ENCODE measurements at regions not wholly inside any gene's neighbourhood (a gene's known extent, or its start where the extent isn't known, plus 50 kb on each side); places are given as distances from the start of the nearest gene placed in this dataset.
A peak's percentile ranks its signal among the peaks of the same experiment; 100 is the strongest.

DNA sequence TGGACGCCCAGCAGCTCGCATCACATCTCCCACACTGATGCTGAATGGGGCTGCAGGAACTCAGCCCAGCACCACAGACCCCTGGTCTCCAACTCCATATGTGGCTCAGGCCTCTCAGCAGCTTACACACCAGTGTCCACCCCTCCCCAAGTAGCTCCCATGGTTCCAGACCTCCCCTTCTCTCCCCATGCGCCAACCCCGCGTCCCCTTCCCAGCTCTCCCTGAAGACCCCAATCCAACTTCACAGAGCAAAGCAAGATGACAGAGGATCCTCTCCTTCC lies 188.9 kb downstream of the SH3BP4 start:
- DNase-seq (ENCODE audit: low spot score) (no peak), FAIRE-seq (no peak)

GRCh38 chr2:235141411-235142128 lies 189.8 kb downstream of the SH3BP4 start:
- DNase-seq (ENCODE audit: low spot score) (no peak), FAIRE-seq (no peak)

GRCh38 chr2:235142601-235143000 lies 190.8 kb downstream of the SH3BP4 start:
- no peak for DNase-seq (ENCODE audit: low spot score)
- FAIRE-seq, result no peak

GRCh38 chr2:235143789-235144188 lies 192.0 kb downstream of the SH3BP4 start:
- FAIRE-seq (no peak), DNase-seq (ENCODE audit: low spot score) (no peak)

GRCh38 chr2:235144291-235144690 lies 192.5 kb downstream of the SH3BP4 start:
- no peak for DNase-seq (ENCODE audit: low spot score)

DNA sequence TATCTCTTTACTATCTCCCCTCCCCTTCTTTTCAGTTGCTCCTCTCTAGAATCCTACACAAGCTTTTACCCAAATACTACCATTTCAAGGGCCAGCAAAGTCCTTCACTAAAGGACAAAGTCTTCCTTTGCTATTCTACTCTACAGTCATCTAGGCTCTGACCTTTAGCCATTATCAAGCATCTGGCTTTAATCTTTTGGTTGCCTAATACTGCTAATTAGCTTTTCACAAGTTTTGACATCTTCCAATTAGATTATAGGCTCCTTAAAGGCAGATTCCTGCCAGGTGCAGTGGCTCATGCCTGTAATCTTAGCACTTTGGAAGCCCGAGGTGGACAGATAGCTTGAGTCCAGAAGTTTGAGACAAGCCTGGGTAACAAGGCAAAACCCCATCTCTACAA lies 194.4 kb downstream of the SH3BP4 start:
- FAIRE-seq (no peak), DNase-seq (ENCODE audit: low spot score) (no peak)

More at GRCh38 chr2:235144291-235144690, 192.5 kb downstream of the SH3BP4 start:
- FAIRE-seq, result no peak

GRCh38 chr2:235146871-235147565 lies 195.2 kb downstream of the SH3BP4 start:
- DNase-seq (ENCODE audit: low spot score) (no peak), FAIRE-seq (no peak)

- DNase-seq (ENCODE audit: low spot score) (no peak), FAIRE-seq (no peak)
Observed at GRCh38 chr2:235148201-235149170, 196.7 kb downstream of the SH3BP4 start.

DNA sequence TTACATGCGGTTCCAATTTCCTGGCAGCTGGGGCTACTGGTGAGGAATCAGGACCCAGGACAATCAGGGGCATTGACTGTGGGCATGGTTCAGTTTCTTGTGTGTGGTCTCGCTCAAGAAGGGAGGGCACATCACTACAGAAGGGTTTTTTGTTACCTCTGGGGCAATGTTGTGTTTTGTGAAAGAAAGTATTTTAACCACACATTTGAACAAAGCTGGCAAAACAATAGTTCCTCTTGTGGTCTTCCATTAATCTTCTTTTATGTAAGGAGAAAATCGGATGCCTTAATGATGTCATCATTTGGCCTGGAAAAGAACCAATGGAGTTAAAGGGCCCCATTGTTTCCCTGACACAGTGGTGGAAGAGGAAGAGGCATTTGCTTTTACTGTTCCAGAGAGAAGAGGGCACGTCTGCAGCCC lies 197.4 kb downstream of the SH3BP4 start:
- DNase-seq (ENCODE audit: low spot score) (no peak), FAIRE-seq (no peak)

GRCh38 chr2:235149736-235150135 lies 197.9 kb downstream of the SH3BP4 start:
- FAIRE-seq (no peak), DNase-seq (ENCODE audit: low spot score) (no peak)

DNA sequence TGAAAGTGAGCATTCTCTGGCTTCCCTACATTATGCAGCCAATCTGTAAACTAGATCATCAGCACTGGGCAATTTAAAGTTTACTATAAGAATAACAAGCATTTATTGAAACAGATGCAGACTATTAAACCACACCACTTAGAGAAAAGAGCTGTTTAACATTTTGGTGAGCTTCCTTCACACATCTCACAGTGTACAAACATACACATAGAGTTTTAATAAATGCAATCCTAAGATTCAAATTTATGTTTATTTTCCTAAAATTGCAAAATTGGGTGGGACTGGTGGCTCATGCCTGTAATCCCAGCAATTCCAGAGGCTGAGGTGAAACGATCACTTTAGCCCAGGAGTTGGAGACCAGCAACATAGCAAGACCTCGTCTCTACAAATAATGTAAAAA lies 199.3 kb downstream of the SH3BP4 start:
- FAIRE-seq (no peak), DNase-seq (ENCODE audit: low spot score) (no peak)

- no peak for FAIRE-seq
Observed at GRCh38 chr2:235155163-235155562, 203.3 kb downstream of the SH3BP4 start.

DNA sequence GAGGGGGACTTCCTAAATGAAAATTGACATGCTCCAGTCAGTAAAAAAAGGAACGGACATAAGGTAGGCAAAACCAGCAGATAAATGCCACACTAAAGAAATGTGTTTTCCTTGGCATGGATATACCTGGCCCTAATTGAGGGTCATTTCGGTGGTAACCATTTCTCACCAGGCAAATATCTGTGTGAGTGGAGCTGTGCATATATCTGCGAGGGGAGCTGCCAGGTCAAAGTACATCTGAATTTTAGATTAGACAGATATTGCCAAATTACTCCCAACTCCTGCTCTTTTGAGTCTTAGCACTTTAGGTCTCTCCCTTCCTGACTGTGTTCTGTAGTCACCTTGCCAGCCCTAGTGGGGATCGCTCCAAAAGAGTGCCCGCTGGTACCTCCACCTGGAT lies 204.2 kb downstream of the SH3BP4 start:
- DNase-seq (ENCODE audit: low spot score) (no peak), FAIRE-seq (no peak)

More at GRCh38 chr2:235155163-235155562, 203.3 kb downstream of the SH3BP4 start:
- DNase-seq (ENCODE audit: low spot score), result no peak

GRCh38 chr2:235157746-235158482 lies 206.1 kb downstream of the SH3BP4 start:
- FAIRE-seq (no peak), DNase-seq (ENCODE audit: low spot score) (no peak)

- DNase-seq (ENCODE audit: low spot score) (peak; percentile 32), FAIRE-seq (no peak)
Observed at GRCh38 chr2:235160281-235160810, 208.5 kb downstream of the SH3BP4 start.

GRCh38 chr2:235161565-235161964 lies 209.7 kb downstream of the SH3BP4 start:
- no peak for FAIRE-seq
- no peak for DNase-seq (ENCODE audit: low spot score)

- DNase-seq (ENCODE audit: low spot score) (peak; percentile 84), FAIRE-seq (no peak)
Observed at GRCh38 chr2:235162082-235162836, 210.4 kb downstream of the SH3BP4 start.

DNA sequence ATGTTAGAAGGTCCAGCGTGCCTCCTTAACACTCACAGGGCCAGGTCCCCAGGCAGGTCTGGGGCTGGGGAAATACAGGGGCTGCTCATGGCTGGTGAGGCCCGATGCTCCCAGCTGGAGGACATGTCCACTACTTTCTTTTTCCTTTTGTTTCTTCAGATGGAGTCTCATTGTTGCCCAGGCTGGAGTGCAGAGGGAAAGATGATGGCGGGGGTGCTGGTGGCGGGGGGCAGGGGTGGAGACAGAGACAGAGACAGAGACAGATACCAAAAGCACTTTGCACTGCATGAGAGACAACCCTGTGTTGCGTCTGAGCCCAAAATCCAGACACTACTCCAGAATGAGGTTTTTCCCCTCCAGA lies 211.0 kb downstream of the SH3BP4 start:
- no peak for DNase-seq (ENCODE audit: low spot score)
- no peak for FAIRE-seq

DNA sequence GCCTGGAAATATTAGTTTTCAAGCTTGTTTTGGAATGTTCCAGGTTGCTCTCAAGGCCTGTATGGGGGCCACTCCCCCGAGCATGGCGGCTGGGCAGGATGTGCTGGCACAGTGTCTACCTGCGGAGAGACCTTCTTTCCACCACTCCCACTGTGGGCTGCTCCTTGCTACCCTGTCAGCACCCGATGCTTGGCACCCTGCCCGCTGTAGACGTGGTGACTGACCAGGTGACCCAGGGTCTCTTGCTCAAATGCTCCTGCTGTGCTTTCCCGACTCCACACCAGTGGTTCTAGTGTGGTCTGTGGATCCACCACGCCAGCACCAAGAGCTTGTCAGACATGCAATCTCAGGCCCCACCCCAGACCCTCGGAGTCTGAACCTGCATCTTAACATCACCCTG lies 213.3 kb downstream of the SH3BP4 start:
- FAIRE-seq, result no peak

GRCh38 chr2:235165631-235166030 lies 213.8 kb downstream of the SH3BP4 start:
- DNase-seq (ENCODE audit: low spot score) (no peak), FAIRE-seq (no peak)

More for the DNA sequence above, 213.3 kb downstream of the SH3BP4 start:
- DNase-seq (ENCODE audit: low spot score), result no peak

Measured in RCC 7860 (cell line).